IMR-90 (cell line): ENCODE measurements at regions not wholly inside any gene's neighbourhood (a gene's known extent, or its start where the extent isn't known, plus 50 kb on each side); places are given as distances from the start of the nearest gene placed in this dataset.

Source experiments
- ATAC-seq: fragments of 200-7000 bp; cut with Tn5 transposase; 2 replicates; pipeline ENCODE4 v1.9.1; 2020; ENCODE audit warnings: low read depth, mild to moderate bottlenecking, moderate library complexity
- BruUV-seq: library from RNA; stranded (reverse); fragments of 400-500 nt; replicated peaks from 2 replicates; lab custom pipeline; 2021; lab: Mats Ljungman, UMichigan
- CTCF ChIA-PET: fragments of 300-600 bp; formaldehyde crosslinking; extraction: SDS; loops from one replicate; lab custom pipeline; 2021; ENCODE audit warnings: antibody characterized with exemption; lab: Yijun Ruan, JAX
- POLR2A ChIA-PET: fragments of 300-600 bp; sonication (Branson Sonifier 250); formaldehyde crosslinking; loops from one replicate; lab custom pipeline; 2022; ENCODE audit warnings: antibody characterized with exemption; ENCODE audit not compliant: unreplicated experiment; lab: Charles Lee
- DNase-seq: peaks from one replicate; pipeline ENCODE4 v3.0.0; 2013
- H2AFZ ChIP-seq: replicated peaks from 2 replicates; pipeline ENCODE3; 2013; ENCODE audit warnings: low read length, mild to moderate bottlenecking; ENCODE audit not compliant: poor library complexity
- H2AK5ac ChIP-seq: 2 replicates; pipeline ENCODE4 v1.6.1; 2013; ENCODE audit warnings: low read depth, low read length, inconsistent platforms
- H2AK9ac ChIP-seq: replicated peaks from 2 replicates; pipeline ENCODE3; 2013; ENCODE audit warnings: mild to moderate bottlenecking, low read depth, low read length, moderate library complexity; ENCODE audit not compliant: poor library complexity
- H2BK120ac ChIP-seq: 2 replicates; pipeline ENCODE4 v1.6.1; 2013; ENCODE audit warnings: low read depth, low read length, inconsistent platforms
- H2BK15ac ChIP-seq: 3 replicates; pipeline ENCODE4 v1.6.1; 2013; ENCODE audit warnings: low read depth, low read length, inconsistent platforms
- H2BK20ac ChIP-seq: 2 replicates; pipeline ENCODE4 v1.6.1; 2013; ENCODE audit warnings: low read depth, mild to moderate bottlenecking, inconsistent platforms, low read length, moderate library complexity
- H2BK5ac ChIP-seq: 2 replicates; pipeline ENCODE4 v1.6.1; 2013; ENCODE audit warnings: mild to moderate bottlenecking, low read depth, low read length, inconsistent platforms; ENCODE audit not compliant: poor library complexity, severe bottlenecking
- H3K14ac ChIP-seq: replicated peaks from 2 replicates; pipeline ENCODE4 v1.6.1; 2013; ENCODE audit warnings: low read depth, low read length, inconsistent platforms
- H3K18ac ChIP-seq: 2 replicates; pipeline ENCODE4 v1.6.1; 2013; ENCODE audit warnings: low read depth, low read length, control low read depth
- H3K23ac ChIP-seq: 2 replicates; pipeline ENCODE4 v1.6.1; 2013; ENCODE audit warnings: low read depth, low read length, inconsistent platforms
- H3K27ac ChIP-seq: 2 replicates; pipeline ENCODE4 v1.5.1; 2013; ENCODE audit warnings: mild to moderate bottlenecking, control low read depth, low read length; ENCODE audit not compliant: insufficient read depth
- H3K27me3 ChIP-seq: 2 replicates; pipeline ENCODE4 v1.6.1; 2013; ENCODE audit warnings: low read length; ENCODE audit not compliant: control insufficient read depth, insufficient read depth
- H3K36me3 ChIP-seq: 2 replicates; pipeline ENCODE4 v1.6.1; 2013; ENCODE audit warnings: low read length, mixed read lengths; ENCODE audit not compliant: control insufficient read depth, insufficient read depth
- H3K4ac ChIP-seq: 2 replicates; pipeline ENCODE4 v1.6.1; 2013; ENCODE audit warnings: low read depth, low read length, inconsistent platforms
- H3K4me1 ChIP-seq: 2 replicates; pipeline ENCODE4 v1.6.1; 2013; ENCODE audit warnings: low read length, mixed read lengths; ENCODE audit not compliant: control insufficient read depth, insufficient read depth
- H3K4me2 ChIP-seq: 2 replicates; pipeline ENCODE4 v1.6.1; 2013; ENCODE audit warnings: low read depth, mild to moderate bottlenecking, control low read depth, low read length, moderate library complexity
- H3K4me3 ChIP-seq: 2 replicates; pipeline ENCODE4 v1.5.1; 2013; ENCODE audit warnings: low read depth, mild to moderate bottlenecking, control low read depth, low read length, moderate library complexity; ENCODE audit not compliant: insufficient read depth
- H3K56ac ChIP-seq: 2 replicates; pipeline ENCODE4 v1.6.1; 2013; ENCODE audit warnings: low read length, inconsistent platforms; ENCODE audit not compliant: insufficient read depth; ENCODE audit errors: extremely low read depth
- H3K79me1 ChIP-seq, 2 experiments: 2 replicates each; pipeline ENCODE4 v1.6.1; 2013; ENCODE audit warnings: low read length in 2 of 2, inconsistent platforms in 1 of 2, low read depth in 1 of 2
- H3K9ac ChIP-seq: 2 replicates; pipeline ENCODE4 v1.6.1; 2013; ENCODE audit warnings: low read depth, low read length, control low read depth
- H3K9me1 ChIP-seq: 2 replicates; pipeline ENCODE4 v1.6.1; 2013; ENCODE audit warnings: low read length, inconsistent platforms; ENCODE audit not compliant: insufficient read depth
- H3K9me3 ChIP-seq: 2 replicates; pipeline ENCODE4 v1.6.1; 2013; ENCODE audit warnings: low read length; ENCODE audit not compliant: control insufficient read depth, insufficient read depth
- H4K20me1 ChIP-seq: 2 replicates; pipeline ENCODE4 v1.6.1; 2013; ENCODE audit warnings: low read length, inconsistent platforms; ENCODE audit not compliant: insufficient read depth
- H4K5ac ChIP-seq: 2 replicates; pipeline ENCODE4 v1.6.1; 2013; ENCODE audit warnings: mild to moderate bottlenecking, low read depth, low read length, control low read depth
- H4K8ac ChIP-seq, 2 experiments: 2 replicates each; pipeline ENCODE4 v1.6.1; 2013; ENCODE audit warnings: low read depth in 2 of 2, low read length in 2 of 2, control low read depth in 1 of 2, inconsistent platforms in 1 of 2
- H4K91ac ChIP-seq: 2 replicates; pipeline ENCODE4 v1.6.1; 2013; ENCODE audit warnings: low read depth, low read length, inconsistent platforms; ENCODE audit not compliant: insufficient read depth
- BHLHE40 ChIP-seq: fragments of 150-350 bp; IDR thresholded peaks from 2 replicates; pipeline ENCODE4 v1.6.1; 2016; ENCODE audit warnings: mild to moderate bottlenecking, low read depth, low read length
- CEBPB ChIP-seq: IDR thresholded peaks from 2 replicates; pipeline ENCODE4 v1.6.1; 2012; ENCODE audit warnings: low read depth, low read length, improper control_type of control experiment
- CHD1 ChIP-seq: IDR thresholded peaks from 2 replicates; pipeline ENCODE4 v1.6.1; 2012; ENCODE audit warnings: low read depth, low read length, improper control_type of control experiment
- CTCF ChIP-seq: conservative IDR thresholded peaks from 2 replicates; pipeline ENCODE4 v1.5.1; 2012; ENCODE audit warnings: mild to moderate bottlenecking, low read depth, low read length, improper control_type of control experiment
- ELK1 ChIP-seq: fragments of 150-350 bp; IDR thresholded peaks from 2 replicates; pipeline ENCODE4 v1.6.1; 2016; ENCODE audit warnings: low read depth, mild to moderate bottlenecking, low read length, moderate library complexity, borderline replicate concordance
- FOS ChIP-seq: fragments of 150-350 bp; IDR thresholded peaks from 2 replicates; pipeline ENCODE4 v1.6.1; 2016; ENCODE audit warnings: low read depth, low read length
- MAFK ChIP-seq: IDR thresholded peaks from 2 replicates; pipeline ENCODE4 v1.6.1; 2012; ENCODE audit warnings: low read depth, low read length, improper control_type of control experiment
- MAZ ChIP-seq: IDR thresholded peaks from 2 replicates; pipeline ENCODE4 v1.6.1; 2012; ENCODE audit warnings: low read depth, mild to moderate bottlenecking, low read length, improper control_type of control experiment, moderate library complexity, borderline replicate concordance
- MXI1 ChIP-seq: IDR thresholded peaks from 2 replicates; pipeline ENCODE4 v1.6.1; 2012; ENCODE audit warnings: low read depth, mild to moderate bottlenecking, low read length, moderate library complexity, borderline replicate concordance
- NFE2L2 ChIP-seq: fragments of 150-350 bp; IDR thresholded peaks from 2 replicates; pipeline ENCODE4 v1.6.1; 2016; ENCODE audit warnings: low read depth, mild to moderate bottlenecking, low read length
- POLR2A ChIP-seq: IDR thresholded peaks from 2 replicates; pipeline ENCODE4 v1.6.1; 2012; ENCODE audit warnings: mild to moderate bottlenecking, low read depth, low read length
- RAD21 ChIP-seq: IDR thresholded peaks from 2 replicates; pipeline ENCODE4 v1.6.1; 2012; ENCODE audit warnings: low read length, improper control_type of control experiment
- RCOR1 ChIP-seq: IDR thresholded peaks from 2 replicates; pipeline ENCODE4 v1.6.1; 2012; ENCODE audit warnings: mild to moderate bottlenecking, low read length, improper control_type of control experiment; ENCODE audit not compliant: insufficient replicate concordance
- RFX5 ChIP-seq: IDR thresholded peaks from 2 replicates; pipeline ENCODE4 v1.8.0; 2012; ENCODE audit warnings: low read depth, mild to moderate bottlenecking, low read length, moderate library complexity
- SMC3 ChIP-seq: fragments of 150-350 bp; IDR thresholded peaks from 2 replicates; pipeline ENCODE4 v1.6.1; 2016; ENCODE audit warnings: low read depth, mild to moderate bottlenecking, antibody characterized with exemption, low read length, moderate library complexity
- USF2 ChIP-seq: fragments of 150-350 bp; IDR thresholded peaks from 2 replicates; pipeline ENCODE4 v1.6.1; 2017; ENCODE audit warnings: mild to moderate bottlenecking, antibody characterized with exemption, low read length, low read depth
- WGBS, 2 experiments: methylation state at CpG; one replicate each; pipeline versions ENCODE4 v1.1.5 to v1.1.7; 2013; ENCODE audit warnings: missing lambda C conversion rate in 2 of 2; ENCODE audit not compliant: insufficient read length in 1 of 2; ENCODE audit errors: extremely low coverage in 2 of 2; 5-methylcytosine and 5-hydroxymethylcytosine counted together
- dilution Hi-C: fragments of 300-500 bp; cut with HindIII; formaldehyde crosslinking; loops from one replicate; pipeline ENCODE4 v1.14.3; 2018; ENCODE audit warnings: low sequenced_read_pairs; ENCODE audit not compliant: unreplicated experiment
- in situ Hi-C: fragments of 300-500 bp; cut with MboI; formaldehyde crosslinking; loops from 3 replicates; pipeline ENCODE4 v1.14.3; 2019; ENCODE audit warnings: low sequenced_read_pairs, inconsistent platforms, mixed read lengths
- intact Hi-C: fragments of 100-400 bp; cut with micrococcal nuclease; formaldehyde crosslinking; loops from 2 replicates; pipeline ENCODE4 v1.10.0; 2022

GRCh38 chr11:37995886-37996285 is 1397.8 kb upstream of the RAG2 start:
- Histone ChIP-seq H3K4ac (no peak overlapping the region), H3K79me1 (no peaks in the 10 kb centered on the region), H4K5ac (no peak overlapping the region), H3K18ac (no peak overlapping the region), H3K36me3 (no peaks in the 10 kb centered on the region), H3K9me1 (no peaks in the 10 kb centered on the region), H3K27ac (no peak overlapping the region), H2BK120ac (no peak overlapping the region), H2AK5ac (no peak overlapping the region), H2AK9ac (no peak overlapping the region), H3K9ac (no peak overlapping the region), H4K8ac (no peak overlapping the region), H2AFZ (no peak overlapping the region), H3K27me3 (no peaks in the 10 kb centered on the region), H3K4me1 (no peaks in the 10 kb centered on the region), H3K23ac (no peak overlapping the region), H2BK15ac (no peak overlapping the region), H3K9me3 (no peaks in the 10 kb centered on the region), H2BK20ac (no peak overlapping the region), H4K20me1 (no peaks in the 10 kb centered on the region), H3K4me2 (no peak overlapping the region), H4K91ac (no peak overlapping the region), H3K14ac (no peak overlapping the region), H3K4me3 (no peak overlapping the region), H2BK5ac (no peak overlapping the region), H3K56ac (no peak overlapping the region)
- no CpG with 5 or more reads among the region's 2 CpGs for WGBS, 2 experiments
- TF ChIP-seq MAZ: no peak
- TF ChIP-seq SMC3: no peak
- TF ChIP-seq MAFK: no peak
- no peak for TF ChIP-seq NFE2L2
- no peak for TF ChIP-seq RAD21
- no peak for TF ChIP-seq CEBPB
- TF ChIP-seq ELK1: no peak
- TF ChIP-seq CHD1: no peak
- TF ChIP-seq RCOR1: no peak
- TF ChIP-seq FOS: no peak
- TF ChIP-seq BHLHE40: no peak
- TF ChIP-seq USF2: no peak
- no peak for TF ChIP-seq RFX5
- no peak for TF ChIP-seq POLR2A
- no peak for TF ChIP-seq MXI1
- no peak for TF ChIP-seq CTCF
- BruUV-seq: no TSS peak
- DNase-seq (no peak), ATAC-seq (no peak)
- in situ Hi-C loops (no loop called here), intact Hi-C loops (no loop called here), dilution Hi-C loops (no loop called here)
- POLR2A ChIA-PET: no interaction called here
- CTCF ChIA-PET: no interaction called here
